K562 (cell line): ENCODE measurements at regions not wholly inside any gene's neighbourhood (a gene's known extent, or its start where the extent isn't known, plus 50 kb on each side); places are given as distances from the start of the nearest gene placed in this dataset.

Experiments
- CCAR2 ChIP-seq: fragments of 200-400 bp; formaldehyde crosslinking; IDR thresholded peaks from 2 replicates; pipeline ENCODE4 v1.6.1; 2017; ENCODE audit warnings: mild to moderate bottlenecking, low read depth, low read length
- MCM3 ChIP-seq: fragments of 450-650 bp; IDR thresholded peaks from 2 replicates; pipeline ENCODE4 v1.6.1; 2016
- NR2F6 ChIP-seq: fragments of 450-650 bp; formaldehyde crosslinking; IDR thresholded peaks from 2 replicates; pipeline ENCODE4 v1.4.0; 2020; ENCODE audit warnings: mild to moderate bottlenecking
- PHB ChIP-seq: fragments of 250-450 bp; sonication (Bioruptor Pico); IDR thresholded peaks from 2 replicates; pipeline ENCODE4 v1.5.0; 2021
- PHF20 ChIP-seq: fragments of 450-650 bp; IDR thresholded peaks from 2 replicates; pipeline ENCODE4 v1.6.1; 2018; ENCODE audit not compliant: partially characterized antibody
- POLR3A ChIP-seq: IDR thresholded peaks from 2 replicates; pipeline ENCODE4 v1.6.1; 2011; ENCODE audit warnings: borderline replicate concordance, mild to moderate bottlenecking, moderate library complexity; ENCODE audit not compliant: insufficient read length, insufficient read depth; ENCODE audit errors: extremely low read depth
- SP2 ChIP-seq: IDR thresholded peaks from 2 replicates; pipeline ENCODE4 v1.6.1; 2011; ENCODE audit warnings: mild to moderate bottlenecking, low read depth, low read length, moderate library complexity; ENCODE audit not compliant: poor library complexity, severe bottlenecking; ENCODE audit errors: extremely low read depth
- ZBTB17 ChIP-seq: fragments of 450-650 bp; formaldehyde crosslinking; IDR thresholded peaks from 2 replicates; pipeline ENCODE4 v1.4.0; 2020; ENCODE audit warnings: mild to moderate bottlenecking
- TF ChIP-seq, protein P1 (sequence below): fragments of 450-650 bp; IDR thresholded peaks from 2 replicates; pipeline ENCODE4 v1.6.1; 2016; ENCODE audit warnings: mild to moderate bottlenecking, moderate library complexity
- TF ChIP-seq, protein P2 (sequence below), 3 experiments: IDR thresholded peaks in 2 of 3; conservative IDR thresholded peaks in 1 of 3; 2 replicates each; pipeline ENCODE4 v1.5.1; 2011 to 2012; ENCODE audit warnings: low read length in 3 of 3, mild to moderate bottlenecking in 3 of 3, control low read depth in 2 of 3, improper control_type of control experiment in 1 of 3, inconsistent platforms in 1 of 3, low read depth in 1 of 3, mixed read lengths in 1 of 3, moderate library complexity in 1 of 3; ENCODE audit not compliant: insufficient read depth in 2 of 3
- TF ChIP-seq, protein P3 (sequence below): IDR thresholded peaks from 2 replicates; pipeline ENCODE4 v1.6.1; 2012; ENCODE audit warnings: low read depth, low read length, improper control_type of control experiment, borderline replicate concordance

DNA sequence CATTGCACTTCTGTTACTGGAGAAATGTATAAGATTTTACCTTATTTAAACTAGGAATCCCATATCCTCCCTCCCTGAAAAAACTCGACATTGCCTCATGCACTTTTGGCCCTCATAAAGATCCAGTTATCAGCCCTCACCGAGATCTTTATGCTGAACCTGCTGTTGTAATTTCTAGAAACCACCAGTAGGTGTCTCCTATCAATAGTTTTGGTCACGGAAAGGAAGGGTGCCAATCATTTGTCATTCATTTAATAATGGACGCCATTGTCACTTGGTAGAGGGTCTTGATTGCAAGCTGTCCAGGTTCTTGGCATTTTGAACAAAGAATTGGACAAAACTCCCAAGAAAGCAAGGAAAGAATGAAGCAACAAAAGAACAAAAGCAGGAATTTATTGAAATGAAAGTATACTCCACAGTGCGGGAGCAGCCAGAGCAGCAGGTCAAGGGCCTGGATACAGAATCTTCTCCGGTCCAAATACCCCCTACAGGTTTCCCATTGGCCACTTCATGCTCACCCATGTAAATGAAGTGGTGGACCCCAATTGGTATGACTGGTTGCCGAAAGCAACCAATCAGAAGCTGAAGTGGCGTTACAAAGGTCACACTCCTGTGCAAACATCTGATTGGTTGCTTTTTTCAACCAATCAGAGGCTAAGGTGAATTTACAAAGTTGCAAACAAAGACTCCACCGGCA is 524.3 kb downstream of the PSAT1 start (continued):
- TF ChIP-seq, protein P1, sequence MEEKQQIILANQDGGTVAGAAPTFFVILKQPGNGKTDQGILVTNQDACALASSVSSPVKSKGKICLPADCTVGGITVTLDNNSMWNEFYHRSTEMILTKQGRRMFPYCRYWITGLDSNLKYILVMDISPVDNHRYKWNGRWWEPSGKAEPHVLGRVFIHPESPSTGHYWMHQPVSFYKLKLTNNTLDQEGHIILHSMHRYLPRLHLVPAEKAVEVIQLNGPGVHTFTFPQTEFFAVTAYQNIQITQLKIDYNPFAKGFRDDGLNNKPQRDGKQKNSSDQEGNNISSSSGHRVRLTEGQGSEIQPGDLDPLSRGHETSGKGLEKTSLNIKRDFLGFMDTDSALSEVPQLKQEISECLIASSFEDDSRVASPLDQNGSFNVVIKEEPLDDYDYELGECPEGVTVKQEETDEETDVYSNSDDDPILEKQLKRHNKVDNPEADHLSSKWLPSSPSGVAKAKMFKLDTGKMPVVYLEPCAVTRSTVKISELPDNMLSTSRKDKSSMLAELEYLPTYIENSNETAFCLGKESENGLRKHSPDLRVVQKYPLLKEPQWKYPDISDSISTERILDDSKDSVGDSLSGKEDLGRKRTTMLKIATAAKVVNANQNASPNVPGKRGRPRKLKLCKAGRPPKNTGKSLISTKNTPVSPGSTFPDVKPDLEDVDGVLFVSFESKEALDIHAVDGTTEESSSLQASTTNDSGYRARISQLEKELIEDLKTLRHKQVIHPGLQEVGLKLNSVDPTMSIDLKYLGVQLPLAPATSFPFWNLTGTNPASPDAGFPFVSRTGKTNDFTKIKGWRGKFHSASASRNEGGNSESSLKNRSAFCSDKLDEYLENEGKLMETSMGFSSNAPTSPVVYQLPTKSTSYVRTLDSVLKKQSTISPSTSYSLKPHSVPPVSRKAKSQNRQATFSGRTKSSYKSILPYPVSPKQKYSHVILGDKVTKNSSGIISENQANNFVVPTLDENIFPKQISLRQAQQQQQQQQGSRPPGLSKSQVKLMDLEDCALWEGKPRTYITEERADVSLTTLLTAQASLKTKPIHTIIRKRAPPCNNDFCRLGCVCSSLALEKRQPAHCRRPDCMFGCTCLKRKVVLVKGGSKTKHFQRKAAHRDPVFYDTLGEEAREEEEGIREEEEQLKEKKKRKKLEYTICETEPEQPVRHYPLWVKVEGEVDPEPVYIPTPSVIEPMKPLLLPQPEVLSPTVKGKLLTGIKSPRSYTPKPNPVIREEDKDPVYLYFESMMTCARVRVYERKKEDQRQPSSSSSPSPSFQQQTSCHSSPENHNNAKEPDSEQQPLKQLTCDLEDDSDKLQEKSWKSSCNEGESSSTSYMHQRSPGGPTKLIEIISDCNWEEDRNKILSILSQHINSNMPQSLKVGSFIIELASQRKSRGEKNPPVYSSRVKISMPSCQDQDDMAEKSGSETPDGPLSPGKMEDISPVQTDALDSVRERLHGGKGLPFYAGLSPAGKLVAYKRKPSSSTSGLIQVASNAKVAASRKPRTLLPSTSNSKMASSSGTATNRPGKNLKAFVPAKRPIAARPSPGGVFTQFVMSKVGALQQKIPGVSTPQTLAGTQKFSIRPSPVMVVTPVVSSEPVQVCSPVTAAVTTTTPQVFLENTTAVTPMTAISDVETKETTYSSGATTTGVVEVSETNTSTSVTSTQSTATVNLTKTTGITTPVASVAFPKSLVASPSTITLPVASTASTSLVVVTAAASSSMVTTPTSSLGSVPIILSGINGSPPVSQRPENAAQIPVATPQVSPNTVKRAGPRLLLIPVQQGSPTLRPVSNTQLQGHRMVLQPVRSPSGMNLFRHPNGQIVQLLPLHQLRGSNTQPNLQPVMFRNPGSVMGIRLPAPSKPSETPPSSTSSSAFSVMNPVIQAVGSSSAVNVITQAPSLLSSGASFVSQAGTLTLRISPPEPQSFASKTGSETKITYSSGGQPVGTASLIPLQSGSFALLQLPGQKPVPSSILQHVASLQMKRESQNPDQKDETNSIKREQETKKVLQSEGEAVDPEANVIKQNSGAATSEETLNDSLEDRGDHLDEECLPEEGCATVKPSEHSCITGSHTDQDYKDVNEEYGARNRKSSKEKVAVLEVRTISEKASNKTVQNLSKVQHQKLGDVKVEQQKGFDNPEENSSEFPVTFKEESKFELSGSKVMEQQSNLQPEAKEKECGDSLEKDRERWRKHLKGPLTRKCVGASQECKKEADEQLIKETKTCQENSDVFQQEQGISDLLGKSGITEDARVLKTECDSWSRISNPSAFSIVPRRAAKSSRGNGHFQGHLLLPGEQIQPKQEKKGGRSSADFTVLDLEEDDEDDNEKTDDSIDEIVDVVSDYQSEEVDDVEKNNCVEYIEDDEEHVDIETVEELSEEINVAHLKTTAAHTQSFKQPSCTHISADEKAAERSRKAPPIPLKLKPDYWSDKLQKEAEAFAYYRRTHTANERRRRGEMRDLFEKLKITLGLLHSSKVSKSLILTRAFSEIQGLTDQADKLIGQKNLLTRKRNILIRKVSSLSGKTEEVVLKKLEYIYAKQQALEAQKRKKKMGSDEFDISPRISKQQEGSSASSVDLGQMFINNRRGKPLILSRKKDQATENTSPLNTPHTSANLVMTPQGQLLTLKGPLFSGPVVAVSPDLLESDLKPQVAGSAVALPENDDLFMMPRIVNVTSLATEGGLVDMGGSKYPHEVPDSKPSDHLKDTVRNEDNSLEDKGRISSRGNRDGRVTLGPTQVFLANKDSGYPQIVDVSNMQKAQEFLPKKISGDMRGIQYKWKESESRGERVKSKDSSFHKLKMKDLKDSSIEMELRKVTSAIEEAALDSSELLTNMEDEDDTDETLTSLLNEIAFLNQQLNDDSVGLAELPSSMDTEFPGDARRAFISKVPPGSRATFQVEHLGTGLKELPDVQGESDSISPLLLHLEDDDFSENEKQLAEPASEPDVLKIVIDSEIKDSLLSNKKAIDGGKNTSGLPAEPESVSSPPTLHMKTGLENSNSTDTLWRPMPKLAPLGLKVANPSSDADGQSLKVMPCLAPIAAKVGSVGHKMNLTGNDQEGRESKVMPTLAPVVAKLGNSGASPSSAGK, result no peak
- no peak for TF ChIP-seq MCM3
- TF ChIP-seq, protein P2, sequence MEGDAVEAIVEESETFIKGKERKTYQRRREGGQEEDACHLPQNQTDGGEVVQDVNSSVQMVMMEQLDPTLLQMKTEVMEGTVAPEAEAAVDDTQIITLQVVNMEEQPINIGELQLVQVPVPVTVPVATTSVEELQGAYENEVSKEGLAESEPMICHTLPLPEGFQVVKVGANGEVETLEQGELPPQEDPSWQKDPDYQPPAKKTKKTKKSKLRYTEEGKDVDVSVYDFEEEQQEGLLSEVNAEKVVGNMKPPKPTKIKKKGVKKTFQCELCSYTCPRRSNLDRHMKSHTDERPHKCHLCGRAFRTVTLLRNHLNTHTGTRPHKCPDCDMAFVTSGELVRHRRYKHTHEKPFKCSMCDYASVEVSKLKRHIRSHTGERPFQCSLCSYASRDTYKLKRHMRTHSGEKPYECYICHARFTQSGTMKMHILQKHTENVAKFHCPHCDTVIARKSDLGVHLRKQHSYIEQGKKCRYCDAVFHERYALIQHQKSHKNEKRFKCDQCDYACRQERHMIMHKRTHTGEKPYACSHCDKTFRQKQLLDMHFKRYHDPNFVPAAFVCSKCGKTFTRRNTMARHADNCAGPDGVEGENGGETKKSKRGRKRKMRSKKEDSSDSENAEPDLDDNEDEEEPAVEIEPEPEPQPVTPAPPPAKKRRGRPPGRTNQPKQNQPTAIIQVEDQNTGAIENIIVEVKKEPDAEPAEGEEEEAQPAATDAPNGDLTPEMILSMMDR (IDR thresholded peaks at IDR 0.05 in 2 of 3, conservative IDR thresholded peaks at IDR 0.05 in 1 of 3; ENCODE audit: insufficient read depth in 2 of 3, low read depth in 1 of 3, low read length in 3 of 3), result peak in 2 of 3 experiments; percentile 39 to 42; a peak in 2 of 6 replicates
- no peak for TF ChIP-seq CCAR2
- TF ChIP-seq NR2F6 (CRISPR knock-in tag), result no peak
- TF ChIP-seq, protein P3, sequence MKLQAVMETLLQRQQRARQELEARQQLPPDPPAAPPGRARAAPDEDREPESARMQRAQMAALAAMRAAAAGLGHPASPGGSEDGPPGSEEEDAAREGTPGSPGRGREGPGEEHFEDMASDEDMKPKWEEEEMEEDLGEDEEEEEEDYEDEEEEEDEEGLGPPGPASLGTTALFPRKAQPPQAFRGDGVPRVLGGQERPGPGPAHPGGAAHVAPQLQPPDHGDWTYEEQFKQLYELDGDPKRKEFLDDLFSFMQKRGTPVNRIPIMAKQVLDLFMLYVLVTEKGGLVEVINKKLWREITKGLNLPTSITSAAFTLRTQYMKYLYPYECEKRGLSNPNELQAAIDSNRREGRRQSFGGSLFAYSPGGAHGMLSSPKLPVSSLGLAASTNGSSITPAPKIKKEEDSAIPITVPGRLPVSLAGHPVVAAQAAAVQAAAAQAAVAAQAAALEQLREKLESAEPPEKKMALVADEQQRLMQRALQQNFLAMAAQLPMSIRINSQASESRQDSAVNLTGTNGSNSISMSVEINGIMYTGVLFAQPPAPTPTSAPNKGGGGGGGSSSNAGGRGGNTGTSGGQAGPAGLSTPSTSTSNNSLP, result no peak
- no peak for TF ChIP-seq PHF20
- TF ChIP-seq SP2, result no peak
- no peak for TF ChIP-seq PHB (CRISPR knock-in tag)
- TF ChIP-seq ZBTB17, result no peak
- no peak for TF ChIP-seq POLR3A
